CD14-positive monocyte (primary cell): ENCODE measurements at regions not wholly inside any gene's neighbourhood (a gene's known extent, or its start where the extent isn't known, plus 50 kb on each side); places are given as distances from the start of the nearest gene placed in this dataset.

Experiments used
- DNase-seq, 3 donors: peaks; one replicate each; pipeline ENCODE4 v3.0.0-alpha.2; 2011 to 2022
- H2AFZ ChIP-seq: 2 replicates; pipeline ENCODE4 v1.6.0; 2012; ENCODE audit warnings: mild to moderate bottlenecking, low read depth, low read length, inconsistent platforms; ENCODE audit not compliant: insufficient read depth, poor library complexity, severe bottlenecking
- H3K27ac ChIP-seq, 2 donors: 1 replicate in 1 of 2; 2 replicates in 1 of 2; pipeline ENCODE4 v1.5.1; 2012 to 2013; ENCODE audit warnings: low read length in 2 of 2, control low read depth in 1 of 2, inconsistent platforms in 1 of 2, low read depth in 1 of 2, mild to moderate bottlenecking in 1 of 2
- H3K27me3 ChIP-seq, 2 donors: one replicate each; pipeline versions ENCODE4 v1.6.0 to v1.6.1; 2011 to 2013; ENCODE audit warnings: low read length in 2 of 2; ENCODE audit not compliant: control insufficient read depth in 2 of 2, insufficient read depth in 2 of 2
- H3K36me3 ChIP-seq, 2 donors: replicated peaks in 1 of 2; 1 replicate in 1 of 2; 2 replicates in 1 of 2; pipeline versions ENCODE4 v1.5.1 to v1.6.1; 2012 to 2013; ENCODE audit warnings: low read length in 2 of 2, control low read depth in 1 of 2, inconsistent platforms in 1 of 2, mild to moderate bottlenecking in 1 of 2; ENCODE audit not compliant: insufficient read depth in 2 of 2, control insufficient read depth in 1 of 2
- H3K4me1 ChIP-seq, 2 donors: 1 replicate in 1 of 2; 2 replicates in 1 of 2; pipeline versions ENCODE4 v1.5.1 to v1.6.1; 2012 to 2013; ENCODE audit warnings: low read length in 2 of 2, control low read depth in 1 of 2, inconsistent platforms in 1 of 2, mild to moderate bottlenecking in 1 of 2, moderate library complexity in 1 of 2; ENCODE audit not compliant: insufficient read depth in 2 of 2, control insufficient read depth in 1 of 2
- H3K4me2 ChIP-seq: replicated peaks from 2 replicates; pipeline ENCODE3; 2012; ENCODE audit warnings: low read length, moderate library complexity, mild to moderate bottlenecking; ENCODE audit not compliant: poor library complexity, severe bottlenecking; ENCODE audit errors: extremely low read depth
- H3K4me3 ChIP-seq, 3 experiments: fragments of 200-600 bp in 1 of 3; sonication (generic) in 1 of 3; replicated peaks in 1 of 3; 1 replicate in 2 of 3; 2 replicates in 1 of 3; pipeline ENCODE4 v1.5.1; 2011 to 2013; ENCODE audit warnings: low read length in 3 of 3, mild to moderate bottlenecking in 3 of 3, control low read depth in 2 of 3, low read depth in 2 of 3, inconsistent platforms in 1 of 3, moderate library complexity in 1 of 3
- H3K79me2 ChIP-seq: 2 replicates; pipeline ENCODE4 v1.6.0; 2012; ENCODE audit warnings: mild to moderate bottlenecking, control low read depth, inconsistent platforms, low read length, moderate library complexity; ENCODE audit not compliant: insufficient read depth
- H3K9ac ChIP-seq: 2 replicates; pipeline ENCODE4 v1.6.0; 2017; ENCODE audit warnings: low read length, mild to moderate bottlenecking; ENCODE audit not compliant: insufficient read depth, poor library complexity, severe bottlenecking
- H3K9me3 ChIP-seq, 2 donors: replicated peaks in 1 of 2; 1 replicate in 1 of 2; 2 replicates in 1 of 2; pipeline versions ENCODE4 v1.5.1 to v1.6.1; 2012 to 2013; ENCODE audit warnings: low read length in 2 of 2, control low read depth in 1 of 2; ENCODE audit not compliant: control insufficient read depth in 1 of 2, insufficient read depth in 1 of 2
- H4K20me1 ChIP-seq: 2 replicates; pipeline ENCODE4 v1.6.0; 2012; ENCODE audit warnings: mild to moderate bottlenecking, low read length, control low read depth, moderate library complexity; ENCODE audit not compliant: insufficient read depth
- H3K27ac Mint-ChIP-seq, 7 donors: one replicate each; pipeline ENCODE4 v1.8.0; 2020; ENCODE audit warnings: mild to moderate bottlenecking in 7 of 7, mixed read lengths in 7 of 7, moderate library complexity in 6 of 7, inconsistent platforms in 2 of 7
- H3K27me3 Mint-ChIP-seq, 3 donors: one replicate each; pipeline ENCODE4 v1.8.0; 2021 to 2022; ENCODE audit warnings: low read depth in 3 of 3, mild to moderate bottlenecking in 3 of 3, mixed read lengths in 3 of 3, moderate library complexity in 3 of 3, inconsistent platforms in 1 of 3
- H3K36me3 Mint-ChIP-seq, 2 donors: one replicate each; pipeline ENCODE4 v1.8.0; 2020; ENCODE audit warnings: mixed read lengths in 2 of 2, inconsistent platforms in 1 of 2, mild to moderate bottlenecking in 1 of 2
- H3K4me1 Mint-ChIP-seq: one replicate; pipeline ENCODE4 v1.8.0; 2020; ENCODE audit warnings: mild to moderate bottlenecking, mixed read lengths
- H3K4me3 Mint-ChIP-seq, 2 donors: one replicate each; pipeline ENCODE4 v1.8.0; 2020; ENCODE audit warnings: mild to moderate bottlenecking in 2 of 2, mixed read lengths in 2 of 2, moderate library complexity in 1 of 2
- H3K9me3 Mint-ChIP-seq, 7 donors: one replicate each; pipeline ENCODE4 v1.8.0; 2020 to 2022; ENCODE audit warnings: mixed read lengths in 7 of 7, mild to moderate bottlenecking in 6 of 7, moderate library complexity in 6 of 7, inconsistent platforms in 2 of 7
- CTCF ChIP-seq: fragments of 200-600 bp; IDR thresholded peaks from one replicate; pipeline ENCODE4 v1.8.0; 2022; ENCODE audit warnings: antibody characterized with exemption, mild to moderate bottlenecking
- WGBS: methylation state at CpG from one replicate; pipeline ENCODE4 v1.1.5; 2013; ENCODE audit warnings: missing lambda C conversion rate; ENCODE audit not compliant: insufficient coverage; 5-methylcytosine and 5-hydroxymethylcytosine counted together
- intact Hi-C, 2 donors: fragments of 100-400 bp; cut with micrococcal nuclease; formaldehyde crosslinking; loops; one replicate each; pipeline versions ENCODE4 v1.15.0 to v1.15.1; 2023

- H3K4me1 Mint-ChIP-seq = peaks cover 2% of the 10 kb centered on the region
- no peak for DNase-seq
- no peak for TF ChIP-seq CTCF
- H3K4me2 ChIP-seq = no peak overlapping the region
- no peak overlapping the region for H3K4me3 ChIP-seq
- intact Hi-C loops = no loop called here
- H3K4me1 ChIP-seq = no peaks in the 10 kb centered on the region
- peaks cover 0 to 3% (median 0%) of the 10 kb centered on the region in 7 donors for H3K9me3 Mint-ChIP-seq
- H4K20me1 ChIP-seq = no peaks in the 10 kb centered on the region
- no peak overlapping the region for H3K9ac ChIP-seq
- no peaks in the 10 kb centered on the region for H3K36me3 Mint-ChIP-seq
- H3K9me3 ChIP-seq = no peaks in the 10 kb centered on the region
- WGBS = no CpG with 5 or more reads among the region's 2 CpGs
- no peak overlapping the region for H3K4me3 Mint-ChIP-seq
- H3K27me3 Mint-ChIP-seq = no peaks in the 10 kb centered on the region
- no peaks in the 10 kb centered on the region for H3K79me2 ChIP-seq
- H3K36me3 ChIP-seq = no peaks in the 10 kb centered on the region
- H3K27ac Mint-ChIP-seq = no peak overlapping the region
- H3K27me3 ChIP-seq = no peaks in the 10 kb centered on the region
- H3K27ac ChIP-seq = no peak overlapping the region
- no peak overlapping the region for H2AFZ ChIP-seq
These were observed 312.0 kb downstream of the SOX4 start for GRCh38 chr6:21905531-21905930.

GRCh38 chr6:21906826-21907225, 313.3 kb downstream of the SOX4 start:
- no peak overlapping the region for H3K27ac Mint-ChIP-seq
- no peaks in the 10 kb centered on the region for H3K27me3 Mint-ChIP-seq
- DNase-seq = no peak

More at GRCh38 chr6:21906826-21907225, 313.3 kb downstream of the SOX4 start:
- Histone ChIP-seq H3K9me3 (no peaks in the 10 kb centered on the region), H4K20me1 (no peaks in the 10 kb centered on the region), H3K27me3 (no peaks in the 10 kb centered on the region), H3K9ac (no peak overlapping the region), H3K4me2 (no peak overlapping the region), H3K27ac (no peak overlapping the region), H3K36me3 (no peaks in the 10 kb centered on the region), H3K79me2 (no peaks in the 10 kb centered on the region), H3K4me1 (no peaks in the 10 kb centered on the region), H2AFZ (no peak overlapping the region), H3K4me3 (no peak overlapping the region)
- Mint-ChIP-seq H3K9me3 (peaks cover 0 to 2% (median 0%) of the 10 kb centered on the region in 7 donors), H3K4me3 (no peak overlapping the region), H3K4me1 (no peaks in the 10 kb centered on the region), H3K36me3 (no peaks in the 10 kb centered on the region)
- TF ChIP-seq CTCF = no peak
- intact Hi-C loops = no loop called here
